GM12872 (cell line): ENCODE measurements at regions not wholly inside any gene's neighbourhood (a gene's known extent, or its start where the extent isn't known, plus 50 kb on each side); places are given as distances from the start of the nearest gene placed in this dataset.

Source experiments
- TF ChIP-seq, protein P1 (sequence below): IDR thresholded peaks from 3 replicates; pipeline ENCODE4 v1.5.1; 2011; ENCODE audit warnings: low read depth, mild to moderate bottlenecking, low read length, moderate library complexity; ENCODE audit not compliant: insufficient read depth

DNA sequence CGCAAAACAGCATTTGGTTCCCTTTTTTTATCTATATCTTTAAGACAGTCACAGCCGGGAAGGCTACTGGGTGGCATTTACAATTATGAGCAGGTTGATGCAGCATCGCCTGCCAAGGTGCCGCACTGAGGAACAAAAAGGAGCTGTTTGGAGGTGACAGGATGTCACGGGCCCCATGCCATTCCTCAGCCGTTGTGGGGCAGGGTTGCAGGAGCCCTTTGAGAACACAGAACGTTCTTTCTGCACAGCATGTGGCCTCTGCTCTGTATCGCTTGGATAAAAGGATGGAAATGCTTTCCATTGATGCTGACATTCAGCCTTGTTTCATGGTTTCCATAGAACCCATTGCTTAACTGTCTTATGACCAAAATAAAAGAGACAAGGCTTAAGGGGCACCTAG is 141.9 kb upstream of the CDH5 start:
- TF ChIP-seq, protein P1, sequence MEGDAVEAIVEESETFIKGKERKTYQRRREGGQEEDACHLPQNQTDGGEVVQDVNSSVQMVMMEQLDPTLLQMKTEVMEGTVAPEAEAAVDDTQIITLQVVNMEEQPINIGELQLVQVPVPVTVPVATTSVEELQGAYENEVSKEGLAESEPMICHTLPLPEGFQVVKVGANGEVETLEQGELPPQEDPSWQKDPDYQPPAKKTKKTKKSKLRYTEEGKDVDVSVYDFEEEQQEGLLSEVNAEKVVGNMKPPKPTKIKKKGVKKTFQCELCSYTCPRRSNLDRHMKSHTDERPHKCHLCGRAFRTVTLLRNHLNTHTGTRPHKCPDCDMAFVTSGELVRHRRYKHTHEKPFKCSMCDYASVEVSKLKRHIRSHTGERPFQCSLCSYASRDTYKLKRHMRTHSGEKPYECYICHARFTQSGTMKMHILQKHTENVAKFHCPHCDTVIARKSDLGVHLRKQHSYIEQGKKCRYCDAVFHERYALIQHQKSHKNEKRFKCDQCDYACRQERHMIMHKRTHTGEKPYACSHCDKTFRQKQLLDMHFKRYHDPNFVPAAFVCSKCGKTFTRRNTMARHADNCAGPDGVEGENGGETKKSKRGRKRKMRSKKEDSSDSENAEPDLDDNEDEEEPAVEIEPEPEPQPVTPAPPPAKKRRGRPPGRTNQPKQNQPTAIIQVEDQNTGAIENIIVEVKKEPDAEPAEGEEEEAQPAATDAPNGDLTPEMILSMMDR, result no peak

DNA sequence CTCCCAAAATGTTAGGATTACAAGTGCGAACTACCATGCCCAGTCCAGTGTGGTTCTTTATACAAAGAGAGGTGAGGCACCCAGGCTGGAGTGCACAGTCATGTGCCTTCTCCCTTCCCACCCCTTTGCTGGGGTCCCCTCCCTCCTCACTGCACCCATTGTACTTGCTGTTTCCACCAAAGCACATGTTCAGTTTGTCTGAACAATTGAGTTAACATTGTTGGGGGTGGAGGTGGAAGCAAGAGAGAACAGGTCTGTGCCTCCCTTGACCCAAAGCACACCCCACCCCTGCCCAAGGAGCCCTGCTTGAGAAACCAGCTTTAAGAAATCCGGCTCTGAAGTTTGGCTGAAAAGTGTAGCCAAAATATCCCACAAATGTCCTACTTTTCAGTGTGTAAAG is 142.3 kb upstream of the CDH5 start:
- TF ChIP-seq, protein P1, result no peak

DNA sequence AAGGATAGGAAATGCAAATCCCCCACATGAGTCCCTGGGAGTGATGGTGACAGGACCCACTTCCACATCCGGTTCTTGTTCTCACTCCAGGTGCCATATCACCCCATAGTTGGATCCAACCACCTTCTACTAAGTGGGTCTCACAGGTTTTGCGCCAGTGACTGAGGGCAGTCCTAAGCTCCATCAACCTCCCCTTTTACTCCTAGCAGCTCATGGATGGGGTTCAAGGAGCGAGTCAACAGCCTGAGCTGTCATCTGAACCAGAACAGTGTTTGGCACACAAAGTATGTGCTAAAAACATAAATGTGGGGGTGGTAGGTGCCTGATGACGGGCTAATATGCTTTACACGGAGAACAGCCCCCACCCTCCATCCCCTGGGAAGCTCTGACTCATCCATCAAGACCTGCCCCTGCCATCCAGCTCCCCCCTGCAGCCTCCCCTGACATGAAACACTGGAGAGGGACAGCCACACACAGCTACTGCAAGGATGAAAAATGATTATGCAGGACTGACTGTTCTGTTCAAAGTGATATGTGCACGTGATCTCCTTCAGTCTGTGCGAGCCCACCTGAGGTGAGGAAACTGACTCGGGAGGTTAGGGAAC is 143.2 kb upstream of the CDH5 start:
- TF ChIP-seq, protein P1, result no peak

DNA sequence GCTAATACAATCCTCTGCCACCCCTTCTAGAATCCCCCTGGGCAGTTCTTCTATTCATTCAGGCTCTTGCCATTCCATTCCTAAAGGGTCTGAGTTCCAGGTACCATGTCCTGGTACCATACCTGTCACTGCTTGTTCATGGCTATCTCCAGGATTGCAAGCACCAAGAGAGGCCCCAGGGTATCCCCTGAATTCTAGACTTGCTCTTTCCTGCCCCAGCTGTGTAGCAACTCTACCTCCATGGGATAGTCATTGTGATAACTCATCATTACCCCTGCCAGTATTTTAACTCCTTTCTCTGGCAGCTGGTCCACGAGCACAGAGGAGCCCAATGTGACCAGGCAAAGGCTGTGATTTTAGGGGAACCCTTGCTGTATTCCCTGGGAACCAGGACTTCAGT is 143.7 kb upstream of the CDH5 start:
- TF ChIP-seq, protein P1, result no peak

DNA sequence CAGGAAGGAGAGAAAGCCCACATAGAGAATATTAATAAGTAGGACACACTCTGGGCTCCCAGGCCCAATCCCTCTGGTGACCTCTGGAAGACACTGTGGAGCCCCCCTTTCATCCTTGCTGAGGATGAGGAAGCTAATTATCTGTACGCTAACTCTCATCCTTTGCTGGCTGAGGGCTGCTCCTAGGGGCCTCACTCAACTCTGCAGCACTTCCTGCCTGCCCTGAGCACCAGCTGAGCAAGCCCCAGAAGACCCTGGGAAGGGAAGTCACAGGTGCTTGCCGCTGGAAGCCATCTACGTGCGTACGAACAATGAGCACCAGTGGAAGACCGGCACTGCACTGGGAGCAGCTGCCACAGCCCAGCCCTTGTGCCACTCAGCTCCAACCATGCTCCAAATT is 145.8 kb upstream of the CDH5 start:
- TF ChIP-seq, protein P1, result no peak

DNA sequence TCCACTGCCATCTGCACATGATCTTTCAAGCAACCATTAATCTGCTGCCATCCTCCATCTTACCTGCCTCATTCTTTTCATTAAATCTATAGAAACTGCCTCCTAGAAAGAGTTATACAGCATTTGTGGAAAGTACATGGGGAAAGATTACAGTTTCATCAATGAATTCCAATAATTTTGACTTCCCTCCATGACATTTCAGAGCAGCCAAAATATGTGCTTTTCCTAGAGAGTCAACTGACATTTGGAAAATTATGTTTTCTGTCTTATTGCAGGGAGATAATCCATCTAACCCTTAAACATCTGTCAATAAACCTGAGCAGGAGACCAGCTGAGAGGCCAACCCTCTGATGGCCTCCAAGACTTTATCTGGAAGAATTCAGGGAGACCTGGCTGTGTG is 147.0 kb upstream of the CDH5 start:
- TF ChIP-seq, protein P1, result no peak

DNA sequence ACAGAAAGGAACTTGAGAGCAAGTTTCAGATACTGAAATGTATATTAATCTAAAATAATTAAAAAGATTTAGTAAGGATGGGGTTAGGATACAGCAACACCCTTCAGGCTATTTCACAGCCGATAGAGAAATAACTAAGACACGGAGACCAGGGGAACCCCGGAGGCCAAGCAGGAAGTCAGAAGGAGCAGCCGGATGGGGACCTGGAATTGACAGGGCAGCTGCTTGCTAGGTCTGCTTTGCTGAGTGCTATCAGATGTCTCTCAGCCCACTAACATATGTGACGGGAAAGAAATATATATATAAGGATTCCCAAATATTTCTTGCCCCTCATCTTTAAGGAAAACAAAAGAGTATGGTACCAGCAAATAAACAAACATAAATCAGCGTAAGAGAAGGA is 154.1 kb upstream of the CDH5 start:
- TF ChIP-seq, protein P1, result no peak
